ENCODE measurements at regions not wholly inside any gene's neighbourhood (a gene's known extent, or its start where the extent isn't known, plus 50 kb on each side); places are given as distances from the start of the nearest gene placed in this dataset.
A peak's percentile ranks its signal among the peaks of the same experiment; 100 is the strongest.

GRCh38 chr17:14759325-14759724 lies 458.4 kb downstream of the HS3ST3B1 start:
- no peak for DNase-seq

GRCh38 chr17:14756479-14756878 lies 455.6 kb downstream of the HS3ST3B1 start:
- DNase-seq, result peak; percentile 30

- DNase-seq, result peak; percentile 60
Observed at GRCh38 chr17:14755002-14755401, 454.1 kb downstream of the HS3ST3B1 start.

- no peak for DNase-seq
Observed at GRCh38 chr17:14753383-14753782, 452.5 kb downstream of the HS3ST3B1 start.

GRCh38 chr17:14752011-14752410 lies 451.1 kb downstream of the HS3ST3B1 start:
- DNase-seq, result no peak

- DNase-seq, result no peak
Observed at GRCh38 chr17:14750866-14751265, 450.0 kb downstream of the HS3ST3B1 start.

GRCh38 chr17:14749269-14749668 lies 448.4 kb downstream of the HS3ST3B1 start:
- no peak for DNase-seq

GRCh38 chr17:14748036-14748710 lies 447.3 kb downstream of the HS3ST3B1 start:
- DNase-seq, result no peak

GRCh38 chr17:14747603-14747950 lies 446.7 kb downstream of the HS3ST3B1 start:
- DNase-seq, result no peak

- DNase-seq, result no peak
Observed at GRCh38 chr17:14746822-14747602, 446.1 kb downstream of the HS3ST3B1 start.

- DNase-seq, result no peak
Observed at GRCh38 chr17:14745541-14745940, 444.7 kb downstream of the HS3ST3B1 start.

- peak; percentile 91 for DNase-seq
Observed at GRCh38 chr17:14744761-14745473, 444.0 kb downstream of the HS3ST3B1 start.

- peak; percentile 21 for DNase-seq
Observed at GRCh38 chr17:14741491-14741890, 440.6 kb downstream of the HS3ST3B1 start.

- no peak for DNase-seq
Observed at GRCh38 chr17:14739656-14740431, 439.0 kb downstream of the HS3ST3B1 start.

- DNase-seq, result no peak
Observed at GRCh38 chr17:14738652-14738988, 437.7 kb downstream of the HS3ST3B1 start.

GRCh38 chr17:14737984-14738651 lies 437.2 kb downstream of the HS3ST3B1 start:
- DNase-seq, result peak; percentile 99

- no peak for DNase-seq
Observed at GRCh38 chr17:14736631-14737030, 435.8 kb downstream of the HS3ST3B1 start.

GRCh38 chr17:14733376-14733775 lies 432.5 kb downstream of the HS3ST3B1 start:
- DNase-seq, result no peak

- no peak for DNase-seq
Observed at GRCh38 chr17:14732211-14732610, 431.3 kb downstream of the HS3ST3B1 start.

- no peak for DNase-seq
Observed at GRCh38 chr17:14731591-14731990, 430.7 kb downstream of the HS3ST3B1 start.

GRCh38 chr17:14730821-14731220 lies 429.9 kb downstream of the HS3ST3B1 start:
- DNase-seq, result peak; percentile 35

GRCh38 chr17:14725729-14726128 lies 424.8 kb downstream of the HS3ST3B1 start:
- no peak for DNase-seq

GRCh38 chr17:14724770-14725169 lies 423.9 kb downstream of the HS3ST3B1 start:
- no peak for DNase-seq
